ENCODE measurements at regions not wholly inside any gene's neighbourhood (a gene's known extent, or its start where the extent isn't known, plus 50 kb on each side); places are given as distances from the start of the nearest gene placed in this dataset.

DNA sequence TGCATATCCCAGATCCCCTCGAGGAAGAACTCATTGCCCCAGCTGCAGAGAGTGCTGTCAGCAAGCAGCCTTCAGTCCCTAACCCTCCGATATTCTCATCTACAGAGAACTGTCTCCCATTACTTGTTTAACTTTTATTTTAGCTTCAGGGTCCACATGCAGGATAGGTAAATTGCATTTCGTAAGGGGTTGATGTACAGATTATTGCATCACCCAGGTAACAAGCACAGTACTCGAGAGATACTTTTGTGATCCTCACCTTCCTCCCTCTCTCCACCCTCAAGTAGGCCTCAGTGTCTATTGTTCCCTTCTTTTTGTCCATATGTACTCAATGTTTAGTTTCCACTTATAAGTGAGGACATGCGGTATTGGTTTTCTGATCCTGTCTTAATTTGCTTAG is 171.5 kb upstream of the IRS2 start:
- TF ChIP-seq YY1 (IDR thresholded peaks at IDR 0.05; ENCODE audit: low read depth, low read length) = no peak
- TF ChIP-seq, protein P1, sequence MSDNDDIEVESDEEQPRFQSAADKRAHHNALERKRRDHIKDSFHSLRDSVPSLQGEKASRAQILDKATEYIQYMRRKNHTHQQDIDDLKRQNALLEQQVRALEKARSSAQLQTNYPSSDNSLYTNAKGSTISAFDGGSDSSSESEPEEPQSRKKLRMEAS (IDR thresholded peaks at IDR 0.05) = no peak
- no peak for TF ChIP-seq TEAD4 (IDR thresholded peaks at IDR 0.05; ENCODE audit: low read depth, low read length)
- TF ChIP-seq, protein P2, sequence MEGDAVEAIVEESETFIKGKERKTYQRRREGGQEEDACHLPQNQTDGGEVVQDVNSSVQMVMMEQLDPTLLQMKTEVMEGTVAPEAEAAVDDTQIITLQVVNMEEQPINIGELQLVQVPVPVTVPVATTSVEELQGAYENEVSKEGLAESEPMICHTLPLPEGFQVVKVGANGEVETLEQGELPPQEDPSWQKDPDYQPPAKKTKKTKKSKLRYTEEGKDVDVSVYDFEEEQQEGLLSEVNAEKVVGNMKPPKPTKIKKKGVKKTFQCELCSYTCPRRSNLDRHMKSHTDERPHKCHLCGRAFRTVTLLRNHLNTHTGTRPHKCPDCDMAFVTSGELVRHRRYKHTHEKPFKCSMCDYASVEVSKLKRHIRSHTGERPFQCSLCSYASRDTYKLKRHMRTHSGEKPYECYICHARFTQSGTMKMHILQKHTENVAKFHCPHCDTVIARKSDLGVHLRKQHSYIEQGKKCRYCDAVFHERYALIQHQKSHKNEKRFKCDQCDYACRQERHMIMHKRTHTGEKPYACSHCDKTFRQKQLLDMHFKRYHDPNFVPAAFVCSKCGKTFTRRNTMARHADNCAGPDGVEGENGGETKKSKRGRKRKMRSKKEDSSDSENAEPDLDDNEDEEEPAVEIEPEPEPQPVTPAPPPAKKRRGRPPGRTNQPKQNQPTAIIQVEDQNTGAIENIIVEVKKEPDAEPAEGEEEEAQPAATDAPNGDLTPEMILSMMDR (IDR thresholded peaks at IDR 0.05; ENCODE audit: control extremely low read depth in 1 of 3, insufficient read depth in 1 of 3, low read depth in 1 of 3, low read length in 3 of 3) = no peak

Measured in H1 (cell line).